SK-N-SH treated with all-trans-retinoic acid at 6 μM for 48 hours (cell line): ENCODE measurements at regions not wholly inside any gene's neighbourhood (a gene's known extent, or its start where the extent isn't known, plus 50 kb on each side); places are given as distances from the start of the nearest gene placed in this dataset.

Experiments used
- ARNTL ChIP-seq: fragments of 450-650 bp; formaldehyde crosslinking; IDR thresholded peaks from 2 replicates; pipeline ENCODE4 v1.5.0; 2020; ENCODE audit warnings: low read depth, mild to moderate bottlenecking, moderate library complexity, borderline replicate concordance
- BACH2 ChIP-seq: fragments of 250-450 bp; sonication (Bioruptor Pico); IDR thresholded peaks from 2 replicates; pipeline ENCODE4 v1.9.0; 2021; ENCODE audit warnings: mild to moderate bottlenecking, borderline replicate concordance
- CREB5 ChIP-seq: fragments of 250-450 bp; sonication (Bioruptor Pico); IDR thresholded peaks from 2 replicates; pipeline ENCODE4 v1.5.1; 2020; ENCODE audit warnings: low read depth, mild to moderate bottlenecking, moderate library complexity
- CSDC2 ChIP-seq: fragments of 250-450 bp; sonication (Bioruptor Pico); IDR thresholded peaks from 2 replicates; pipeline ENCODE4 v1.5.0; 2020; ENCODE audit warnings: mild to moderate bottlenecking, moderate library complexity
- GLIS3 ChIP-seq: fragments of 250-450 bp; sonication (Bioruptor Pico); IDR thresholded peaks from 2 replicates; pipeline ENCODE4 v1.5.0; 2020; ENCODE audit warnings: mild to moderate bottlenecking, moderate library complexity
- OSR1 ChIP-seq: fragments of 250-450 bp; sonication (Bioruptor Pico); IDR thresholded peaks from 2 replicates; pipeline ENCODE4 v1.8.0; 2022; ENCODE audit warnings: moderate library complexity, mild to moderate bottlenecking, inconsistent platforms
- POU6F1 ChIP-seq: fragments of 250-450 bp; sonication (Bioruptor Pico); IDR thresholded peaks from 2 replicates; pipeline ENCODE4 v1.8.0; 2021; ENCODE audit warnings: low read depth, mild to moderate bottlenecking, moderate library complexity, borderline replicate concordance
- PPARA ChIP-seq: fragments of 250-450 bp; sonication (Bioruptor Pico); IDR thresholded peaks from 2 replicates; pipeline ENCODE4 v1.5.0; 2020; ENCODE audit warnings: mild to moderate bottlenecking, borderline replicate concordance
- SNAI2 ChIP-seq: fragments of 250-450 bp; sonication (Bioruptor Pico); IDR thresholded peaks from 2 replicates; pipeline ENCODE4 v1.5.0; 2020; ENCODE audit warnings: mild to moderate bottlenecking, moderate library complexity
- ZFP3 ChIP-seq: fragments of 250-450 bp; sonication (Bioruptor Pico); IDR thresholded peaks from 2 replicates; pipeline ENCODE4 v1.5.0; 2020; ENCODE audit warnings: mild to moderate bottlenecking, moderate library complexity
- ZFP30 ChIP-seq: fragments of 450-650 bp; formaldehyde crosslinking; IDR thresholded peaks from 2 replicates; pipeline ENCODE4 v1.5.0; 2022; ENCODE audit warnings: mild to moderate bottlenecking, moderate library complexity
- TF ChIP-seq, protein P1 (sequence below): fragments of 250-450 bp; sonication (Bioruptor Pico); IDR thresholded peaks from 2 replicates; pipeline ENCODE4 v1.8.0; 2020; ENCODE audit warnings: mild to moderate bottlenecking, moderate library complexity, borderline replicate concordance

DNA sequence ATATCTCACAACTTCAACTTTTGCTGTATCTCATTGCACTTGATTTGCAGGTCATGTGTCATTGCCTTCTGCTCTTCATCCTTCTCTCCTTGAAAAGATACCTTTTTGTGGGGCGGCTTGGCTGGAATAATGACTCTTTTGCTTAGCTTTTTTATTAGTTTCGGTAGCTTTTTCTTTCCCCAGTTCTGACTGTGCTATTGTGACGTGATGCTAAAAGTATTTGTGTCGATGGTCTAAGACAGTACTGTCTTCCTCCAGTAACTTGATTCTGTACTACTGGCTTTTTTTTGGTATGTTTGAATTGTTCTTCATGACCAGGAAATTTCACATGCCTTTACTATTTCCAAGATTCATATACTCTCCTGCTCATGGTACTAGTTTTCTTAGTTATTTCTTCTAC, 63.1 kb downstream of the SLITRK1 start:
- TF ChIP-seq, protein P1, sequence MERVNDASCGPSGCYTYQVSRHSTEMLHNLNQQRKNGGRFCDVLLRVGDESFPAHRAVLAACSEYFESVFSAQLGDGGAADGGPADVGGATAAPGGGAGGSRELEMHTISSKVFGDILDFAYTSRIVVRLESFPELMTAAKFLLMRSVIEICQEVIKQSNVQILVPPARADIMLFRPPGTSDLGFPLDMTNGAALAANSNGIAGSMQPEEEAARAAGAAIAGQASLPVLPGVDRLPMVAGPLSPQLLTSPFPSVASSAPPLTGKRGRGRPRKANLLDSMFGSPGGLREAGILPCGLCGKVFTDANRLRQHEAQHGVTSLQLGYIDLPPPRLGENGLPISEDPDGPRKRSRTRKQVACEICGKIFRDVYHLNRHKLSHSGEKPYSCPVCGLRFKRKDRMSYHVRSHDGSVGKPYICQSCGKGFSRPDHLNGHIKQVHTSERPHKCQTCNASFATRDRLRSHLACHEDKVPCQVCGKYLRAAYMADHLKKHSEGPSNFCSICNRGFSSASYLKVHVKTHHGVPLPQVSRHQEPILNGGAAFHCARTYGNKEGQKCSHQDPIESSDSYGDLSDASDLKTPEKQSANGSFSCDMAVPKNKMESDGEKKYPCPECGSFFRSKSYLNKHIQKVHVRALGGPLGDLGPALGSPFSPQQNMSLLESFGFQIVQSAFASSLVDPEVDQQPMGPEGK (CRISPR knock-in tag), result no peak
- no peak for TF ChIP-seq ARNTL (CRISPR knock-in tag)
- no peak for TF ChIP-seq OSR1 (CRISPR knock-in tag)
- TF ChIP-seq POU6F1 (CRISPR knock-in tag), result no peak
- no peak for TF ChIP-seq PPARA (CRISPR knock-in tag)
- TF ChIP-seq CSDC2, result no peak
- TF ChIP-seq ZFP30 (CRISPR knock-in tag), result no peak
- no peak for TF ChIP-seq SNAI2 (CRISPR knock-in tag)
- TF ChIP-seq GLIS3, result no peak
- no peak for TF ChIP-seq BACH2
- no peak for TF ChIP-seq ZFP3
- no peak for TF ChIP-seq CREB5 (CRISPR knock-in tag)
